ENCODE measurements at regions not wholly inside any gene's neighbourhood (a gene's known extent, or its start where the extent isn't known, plus 50 kb on each side); places are given as distances from the start of the nearest gene placed in this dataset.
"Not testable (repeated sequence)": the region's sequence is repeated elsewhere in the genome, so short reads cannot be mapped to it uniquely, and the experiment has no call there.

GRCh38 chr10:21041763-21042458 lies 144.8 kb upstream of the NEBL start:
- DNase-seq (ENCODE audit: low spot score): no peak
- no peak for TF ChIP-seq CTCF (IDR thresholded peaks at IDR 0.05; ENCODE audit: extremely low read depth, missing control alignments)

GRCh38 chr10:21039721-21040120 lies 142.6 kb upstream of the NEBL start:
- TF ChIP-seq CTCF (IDR thresholded peaks at IDR 0.05; ENCODE audit: extremely low read depth, missing control alignments): no peak
- DNase-seq (ENCODE audit: low spot score): no peak

- no peak for DNase-seq (ENCODE audit: low spot score)
- no peak for TF ChIP-seq CTCF (IDR thresholded peaks at IDR 0.05; ENCODE audit: extremely low read depth, missing control alignments)
Observed at GRCh38 chr10:21036757-21037156, 139.6 kb upstream of the NEBL start.

- not testable (repeated sequence) for DNase-seq (ENCODE audit: low spot score)
Observed at GRCh38 chr10:21034770-21035169, 137.7 kb upstream of the NEBL start.

GRCh38 chr10:21034241-21034640 lies 137.1 kb upstream of the NEBL start:
- TF ChIP-seq CTCF (IDR thresholded peaks at IDR 0.05; ENCODE audit: extremely low read depth, missing control alignments): no peak
- DNase-seq (ENCODE audit: low spot score): no peak

GRCh38 chr10:21032587-21033319 lies 135.6 kb upstream of the NEBL start:
- TF ChIP-seq CTCF (IDR thresholded peaks at IDR 0.05; ENCODE audit: extremely low read depth, missing control alignments): no peak
- DNase-seq (ENCODE audit: low spot score): no peak

- TF ChIP-seq CTCF (IDR thresholded peaks at IDR 0.05; ENCODE audit: extremely low read depth, missing control alignments): no peak
Observed at GRCh38 chr10:21031232-21031795, 134.2 kb upstream of the NEBL start.

More at GRCh38 chr10:21031232-21031795, 134.2 kb upstream of the NEBL start:
- no peak for DNase-seq (ENCODE audit: low spot score)

Data from GM20000 (cell line).